ENCODE measurements at regions not wholly inside any gene's neighbourhood (a gene's known extent, or its start where the extent isn't known, plus 50 kb on each side); places are given as distances from the start of the nearest gene placed in this dataset.

DNA sequence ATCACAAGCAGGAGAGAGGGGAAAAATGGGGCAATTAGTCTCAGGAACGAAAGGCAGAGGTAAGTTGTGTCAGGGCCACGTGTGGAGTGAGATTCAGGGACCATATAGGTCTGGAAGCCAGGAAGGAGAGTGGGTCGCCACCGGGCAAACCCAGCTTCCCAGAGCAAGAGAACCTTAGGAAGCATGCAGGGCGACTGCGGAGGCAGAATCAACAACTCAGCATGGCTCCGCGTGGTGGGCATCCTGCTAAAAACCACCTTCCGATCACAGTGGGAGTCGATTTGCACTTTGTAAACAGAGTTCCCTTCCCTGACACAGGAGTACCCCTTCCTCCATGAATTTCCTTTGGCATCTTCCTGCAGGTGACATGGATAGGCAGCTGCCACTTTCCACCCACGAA, 114.6 kb downstream of the TTC32 start:
- H3K27ac ChIP-seq (ENCODE audit: poor library complexity, severe bottlenecking): peak overlapping the region; percentile 37
- DNase-seq (ENCODE audit: low spot score) (no peak), ATAC-seq (ENCODE audit: low read depth) (no peak)
- no peaks in the 10 kb centered on the region for H3K36me3 ChIP-seq (ENCODE audit: low read depth)
- TF ChIP-seq CTCF (IDR thresholded peaks at IDR 0.05; ENCODE audit: poor library complexity, severe bottlenecking): no peak
- no peaks in the 10 kb centered on the region for H3K27me3 ChIP-seq (ENCODE audit: insufficient read depth, poor library complexity, severe bottlenecking)
- no peaks in the 10 kb centered on the region for H3K9me3 ChIP-seq (ENCODE audit: severe bottlenecking)
- H3K4me3 ChIP-seq (ENCODE audit: severe bottlenecking): no peak overlapping the region
- H3K4me1 ChIP-seq (ENCODE audit: insufficient read depth, poor library complexity, severe bottlenecking): peaks cover 21% of the 10 kb centered on the region

GRCh38 chr2:19786408-19787058, 115.2 kb downstream of the TTC32 start:
- peak; percentile 59; the same call in 2 of the 3 replicates for ATAC-seq (ENCODE audit: low read depth)

DNA sequence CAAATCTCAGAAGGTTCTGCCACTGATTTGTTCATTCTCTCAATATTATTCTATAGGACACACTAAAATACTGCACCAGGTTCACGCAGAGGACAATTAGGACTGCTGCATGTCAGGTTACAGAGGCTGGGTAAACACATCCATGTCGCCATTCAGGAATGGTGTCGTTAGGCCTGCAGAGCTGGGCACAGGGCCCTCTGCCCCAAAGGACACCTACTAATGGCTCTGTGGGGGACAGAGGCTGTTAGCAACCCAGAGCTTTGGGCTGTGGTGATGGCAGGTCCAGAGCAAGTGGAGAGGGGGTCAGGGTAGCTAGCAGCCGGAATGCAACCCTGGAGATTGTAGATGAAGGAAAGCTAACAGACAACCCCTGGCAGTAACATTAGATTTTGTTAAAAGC, 115.9 kb downstream of the TTC32 start:
- Histone ChIP-seq H3K27ac (ENCODE audit: poor library complexity, severe bottlenecking) (peak overlapping the region; percentile 37), H3K36me3 (ENCODE audit: low read depth) (no peaks in the 10 kb centered on the region), H3K4me3 (ENCODE audit: severe bottlenecking) (no peak overlapping the region), H3K4me1 (ENCODE audit: insufficient read depth, poor library complexity, severe bottlenecking) (peaks cover 21% of the 10 kb centered on the region), H3K9me3 (ENCODE audit: severe bottlenecking) (no peaks in the 10 kb centered on the region), H3K27me3 (ENCODE audit: insufficient read depth, poor library complexity, severe bottlenecking) (no peaks in the 10 kb centered on the region)
- DNase-seq (ENCODE audit: low spot score) (no peak), ATAC-seq (ENCODE audit: low read depth) (peak; percentile 11; the same call in 1 of the 3 replicates)
- TF ChIP-seq CTCF (IDR thresholded peaks at IDR 0.05; ENCODE audit: poor library complexity, severe bottlenecking): no peak

More at GRCh38 chr2:19786408-19787058, 115.2 kb downstream of the TTC32 start:
- H3K36me3 ChIP-seq (ENCODE audit: low read depth): no peaks in the 10 kb centered on the region
- no peaks in the 10 kb centered on the region for H3K27me3 ChIP-seq (ENCODE audit: insufficient read depth, poor library complexity, severe bottlenecking)
- H3K4me1 ChIP-seq (ENCODE audit: insufficient read depth, poor library complexity, severe bottlenecking): peaks cover 21% of the 10 kb centered on the region
- no peak overlapping the region for H3K4me3 ChIP-seq (ENCODE audit: severe bottlenecking)
- no peak for TF ChIP-seq CTCF (IDR thresholded peaks at IDR 0.05; ENCODE audit: poor library complexity, severe bottlenecking)
- peak overlapping the region; percentile 37 for H3K27ac ChIP-seq (ENCODE audit: poor library complexity, severe bottlenecking)
- DNase-seq (ENCODE audit: low spot score): no peak
- no peaks in the 10 kb centered on the region for H3K9me3 ChIP-seq (ENCODE audit: severe bottlenecking)

DNA sequence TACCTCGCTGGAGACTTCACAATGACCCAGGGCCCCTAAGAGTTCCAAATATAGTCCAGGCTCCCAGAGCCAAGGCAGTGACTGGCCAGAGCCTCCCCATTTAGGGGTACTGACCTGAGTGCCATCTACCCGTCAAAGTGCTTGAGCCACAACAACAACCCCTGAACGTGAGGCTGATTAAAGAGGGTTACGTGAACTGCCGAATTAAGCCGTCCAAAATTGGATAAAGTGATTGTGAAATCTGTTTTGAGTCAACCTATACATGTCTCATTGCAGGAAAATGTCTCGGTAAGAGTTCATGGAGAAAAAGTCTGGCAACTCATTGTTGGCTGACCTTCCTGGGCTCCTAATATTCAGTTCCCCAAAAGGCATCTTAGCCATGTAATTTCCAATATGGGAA, 116.3 kb downstream of the TTC32 start:
- H3K27me3 ChIP-seq (ENCODE audit: insufficient read depth, poor library complexity, severe bottlenecking): no peaks in the 10 kb centered on the region
- H3K4me1 ChIP-seq (ENCODE audit: insufficient read depth, poor library complexity, severe bottlenecking): peaks cover 21% of the 10 kb centered on the region
- H3K36me3 ChIP-seq (ENCODE audit: low read depth): no peaks in the 10 kb centered on the region
- H3K9me3 ChIP-seq (ENCODE audit: severe bottlenecking): no peaks in the 10 kb centered on the region
- H3K27ac ChIP-seq (ENCODE audit: poor library complexity, severe bottlenecking): peak overlapping the region; percentile 37
- peak; percentile 72 for ATAC-seq (ENCODE audit: low read depth)
- no peak for TF ChIP-seq CTCF (IDR thresholded peaks at IDR 0.05; ENCODE audit: poor library complexity, severe bottlenecking)
- DNase-seq (ENCODE audit: low spot score): no peak
- H3K4me3 ChIP-seq (ENCODE audit: severe bottlenecking): no peak overlapping the region

DNA sequence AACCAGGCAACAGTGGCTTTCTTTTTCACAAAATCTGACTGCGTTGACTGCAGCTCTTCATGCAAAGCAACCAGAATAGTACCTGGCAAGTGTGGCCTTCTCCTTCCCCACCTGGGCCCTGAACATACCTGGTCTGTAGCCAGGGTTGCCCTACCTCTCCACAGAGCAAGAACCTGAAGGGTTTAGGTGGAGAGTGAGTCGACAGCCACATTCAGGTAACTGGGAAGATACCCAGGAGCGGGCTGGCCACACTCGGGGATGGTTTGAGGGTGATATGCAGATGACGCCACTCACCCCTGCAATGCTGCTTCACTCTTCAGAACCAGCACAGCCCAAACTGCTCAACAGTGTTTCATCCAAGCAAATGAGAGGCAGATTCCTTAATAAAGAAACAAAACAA, 117.3 kb downstream of the TTC32 start:
- Histone ChIP-seq H3K4me1 (ENCODE audit: insufficient read depth, poor library complexity, severe bottlenecking) (peaks cover 21% of the 10 kb centered on the region), H3K4me3 (ENCODE audit: severe bottlenecking) (no peak overlapping the region), H3K27ac (ENCODE audit: poor library complexity, severe bottlenecking) (no peak overlapping the region), H3K27me3 (ENCODE audit: insufficient read depth, poor library complexity, severe bottlenecking) (no peaks in the 10 kb centered on the region), H3K9me3 (ENCODE audit: severe bottlenecking) (no peaks in the 10 kb centered on the region), H3K36me3 (ENCODE audit: low read depth) (no peaks in the 10 kb centered on the region)
- DNase-seq (ENCODE audit: low spot score) (no peak), ATAC-seq (ENCODE audit: low read depth) (no peak)
- no peak for TF ChIP-seq CTCF (IDR thresholded peaks at IDR 0.05; ENCODE audit: poor library complexity, severe bottlenecking)

All from RWPE2 (cell line).